Epithelial cell of esophagus (primary cell): ENCODE measurements at regions not wholly inside any gene's neighbourhood (a gene's known extent, or its start where the extent isn't known, plus 50 kb on each side); places are given as distances from the start of the nearest gene placed in this dataset.

Experiments used
- DNase-seq: peaks from one replicate; pipeline ENCODE4 v3.0.0; 2010; ENCODE audit warnings: low read depth
- H3K4me3 ChIP-seq: 2 replicates; pipeline ENCODE4 v1.5.1; 2011; ENCODE audit warnings: mild to moderate bottlenecking, low read length, control low read depth
- TF ChIP-seq, protein P1 (sequence below): IDR thresholded peaks from 2 replicates; pipeline ENCODE4 v1.5.1; 2011; ENCODE audit warnings: low read depth, mild to moderate bottlenecking, low read length, control low read depth, inconsistent platforms; ENCODE audit not compliant: insufficient read depth; ENCODE audit errors: missing control alignments

DNA sequence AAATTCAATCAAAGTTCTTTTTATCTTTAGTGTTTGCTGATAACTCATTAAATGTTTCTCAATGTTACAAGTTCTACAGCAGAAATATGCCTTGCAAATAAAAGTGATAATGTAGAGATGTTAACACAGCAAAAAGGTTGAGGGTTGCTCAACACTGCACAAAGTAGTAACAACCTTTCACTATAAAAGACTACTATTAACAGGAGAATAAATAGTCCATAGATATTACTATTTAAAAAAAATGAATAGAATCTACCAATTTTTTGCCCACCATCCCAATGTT is 378.1 kb downstream of the RBM43 start:
- no peak overlapping the region for H3K4me3 ChIP-seq
- TF ChIP-seq, protein P1, sequence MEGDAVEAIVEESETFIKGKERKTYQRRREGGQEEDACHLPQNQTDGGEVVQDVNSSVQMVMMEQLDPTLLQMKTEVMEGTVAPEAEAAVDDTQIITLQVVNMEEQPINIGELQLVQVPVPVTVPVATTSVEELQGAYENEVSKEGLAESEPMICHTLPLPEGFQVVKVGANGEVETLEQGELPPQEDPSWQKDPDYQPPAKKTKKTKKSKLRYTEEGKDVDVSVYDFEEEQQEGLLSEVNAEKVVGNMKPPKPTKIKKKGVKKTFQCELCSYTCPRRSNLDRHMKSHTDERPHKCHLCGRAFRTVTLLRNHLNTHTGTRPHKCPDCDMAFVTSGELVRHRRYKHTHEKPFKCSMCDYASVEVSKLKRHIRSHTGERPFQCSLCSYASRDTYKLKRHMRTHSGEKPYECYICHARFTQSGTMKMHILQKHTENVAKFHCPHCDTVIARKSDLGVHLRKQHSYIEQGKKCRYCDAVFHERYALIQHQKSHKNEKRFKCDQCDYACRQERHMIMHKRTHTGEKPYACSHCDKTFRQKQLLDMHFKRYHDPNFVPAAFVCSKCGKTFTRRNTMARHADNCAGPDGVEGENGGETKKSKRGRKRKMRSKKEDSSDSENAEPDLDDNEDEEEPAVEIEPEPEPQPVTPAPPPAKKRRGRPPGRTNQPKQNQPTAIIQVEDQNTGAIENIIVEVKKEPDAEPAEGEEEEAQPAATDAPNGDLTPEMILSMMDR = no peak
- no peak for DNase-seq

DNA sequence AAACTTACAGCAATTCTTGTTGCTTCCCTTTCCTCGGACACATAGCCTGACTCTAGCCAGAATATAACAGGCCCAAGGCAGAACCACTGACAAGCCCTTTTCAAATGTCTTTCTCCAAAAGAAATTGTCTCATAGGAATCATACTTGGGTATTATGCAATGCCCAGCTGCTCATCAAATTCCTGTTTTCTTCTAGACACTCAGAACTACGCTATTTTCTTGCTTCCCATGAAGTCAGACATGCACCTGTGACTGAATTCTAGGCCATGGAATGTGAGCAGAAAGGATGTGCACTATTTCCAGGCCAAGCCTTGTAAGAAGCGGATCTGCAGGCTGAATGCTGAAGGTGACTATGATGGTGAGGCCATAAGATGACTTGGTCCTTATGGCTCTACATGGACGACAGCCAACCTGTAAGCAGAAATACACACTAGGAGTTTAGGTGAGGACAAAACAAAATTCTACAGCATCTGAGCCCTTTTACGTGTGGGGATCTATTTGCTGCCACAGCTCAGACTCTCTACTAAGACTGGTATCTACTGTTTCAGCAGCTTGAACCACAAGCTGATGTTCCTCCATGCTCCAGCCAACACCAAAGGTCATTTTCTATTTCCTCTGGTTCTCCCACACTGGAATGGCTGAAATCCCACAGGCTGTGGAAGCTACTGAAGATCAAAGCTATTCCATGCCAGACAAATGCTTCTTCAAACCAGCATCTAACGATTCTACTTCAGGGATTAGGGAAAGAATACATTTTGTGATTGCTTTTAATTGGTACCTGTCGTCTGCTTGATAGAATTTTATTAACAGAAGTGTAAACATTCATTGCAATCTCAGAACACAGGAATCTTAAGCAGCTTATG is 378.7 kb downstream of the RBM43 start:
- TF ChIP-seq, protein P1 = no peak
- H3K4me3 ChIP-seq = no peak overlapping the region
- peak; percentile 16 for DNase-seq

DNA sequence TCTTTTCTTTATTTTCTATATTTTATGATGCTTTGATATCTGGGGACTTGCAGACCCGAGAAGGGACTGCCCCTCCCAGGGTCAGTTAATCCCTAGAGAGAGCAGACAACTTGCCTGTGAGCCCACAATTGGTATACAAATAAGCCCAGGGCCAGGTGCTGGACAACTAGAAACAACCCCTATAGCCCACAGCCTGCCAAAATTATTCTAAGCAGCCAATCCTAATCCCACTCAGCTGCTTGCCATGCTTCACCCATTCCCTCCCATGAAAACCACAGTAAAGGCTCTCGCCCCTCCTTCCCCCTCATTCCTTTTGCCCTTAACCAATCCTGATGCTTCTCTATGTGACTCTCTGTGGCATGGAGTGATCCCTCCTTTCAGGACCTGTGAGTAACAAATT is 380.7 kb downstream of the RBM43 start:
- no peak overlapping the region for H3K4me3 ChIP-seq
- TF ChIP-seq, protein P1 = no peak
- no peak for DNase-seq

DNA sequence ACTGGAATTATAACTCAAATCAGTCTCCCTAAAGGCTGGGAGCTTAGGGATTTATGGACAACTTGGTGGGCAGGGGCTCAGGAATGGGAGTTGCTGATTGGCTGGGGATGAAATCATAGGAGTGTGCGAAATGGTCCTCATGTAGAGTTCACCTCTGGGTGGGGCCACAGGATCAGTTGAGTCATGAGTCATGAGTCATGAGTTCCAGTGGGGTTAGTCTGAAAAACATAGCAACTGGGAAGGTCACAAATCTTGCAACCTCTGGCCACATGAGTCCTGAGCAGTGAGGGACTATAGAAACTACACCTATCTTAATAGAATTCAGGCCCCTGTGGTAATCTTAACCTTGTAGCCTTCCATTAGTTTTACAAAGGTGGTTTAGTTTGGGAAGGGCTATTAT is 383.3 kb downstream of the RBM43 start:
- no peak overlapping the region for H3K4me3 ChIP-seq
- peak; percentile 73 for DNase-seq
- TF ChIP-seq, protein P1 = no peak

DNA sequence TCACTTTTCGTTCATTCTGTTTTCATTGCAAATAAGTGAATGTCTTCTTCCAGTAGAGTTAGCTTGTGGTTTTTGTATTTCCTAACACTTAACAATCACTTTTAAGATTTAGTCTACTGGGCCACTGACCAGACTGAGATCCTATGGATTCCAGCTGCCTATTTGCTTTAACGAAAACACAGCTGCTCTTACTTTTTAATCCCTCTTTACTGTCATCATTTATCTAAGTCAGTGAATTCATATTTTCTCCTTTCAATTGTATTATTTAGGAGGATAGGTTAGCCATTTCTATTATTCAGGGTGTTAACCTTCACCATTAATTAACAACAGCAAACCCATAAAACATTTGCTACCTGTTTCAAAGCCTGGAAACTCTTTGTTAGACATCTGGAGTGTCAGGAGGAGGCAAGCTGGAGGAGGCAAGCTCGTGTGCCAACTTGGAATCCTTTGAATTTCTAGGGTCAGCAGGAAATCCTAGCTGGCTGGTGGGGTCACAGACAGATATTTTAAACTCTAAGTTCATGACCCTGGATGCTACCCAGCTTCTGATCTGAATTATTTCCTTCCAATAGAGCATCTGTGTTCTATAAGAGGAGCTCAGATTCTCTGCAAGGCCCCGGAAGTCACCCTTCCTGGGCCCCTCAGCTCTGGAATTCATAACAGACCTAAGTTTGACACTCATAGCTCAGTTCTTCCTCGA is 385.3 kb downstream of the RBM43 start:
- no peak overlapping the region for H3K4me3 ChIP-seq
- no peak for DNase-seq
- TF ChIP-seq, protein P1 = no peak

DNA sequence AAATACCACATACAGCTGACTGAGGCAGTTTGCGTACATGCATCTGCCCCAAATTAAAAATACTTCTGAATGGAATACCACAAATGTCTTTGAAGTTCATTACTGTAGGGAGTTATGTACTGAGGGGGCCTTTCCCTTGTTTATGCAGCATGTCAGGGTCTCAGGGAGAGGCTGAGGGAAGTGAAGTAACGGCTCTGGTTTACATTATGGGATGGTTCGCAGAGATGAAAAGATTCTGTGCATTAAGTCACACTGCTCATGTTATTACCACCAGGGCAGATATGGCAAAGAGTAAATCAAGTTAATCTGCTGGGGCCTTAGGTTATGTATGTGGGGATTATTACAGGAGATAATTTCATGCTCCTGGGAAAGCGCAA is 385.9 kb upstream of the RND3 start:
- DNase-seq = no peak
- no peak overlapping the region for H3K4me3 ChIP-seq
- TF ChIP-seq, protein P1 = no peak
